ENCODE measurements at regions not wholly inside any gene's neighbourhood (a gene's known extent, or its start where the extent isn't known, plus 50 kb on each side); places are given as distances from the start of the nearest gene placed in this dataset.

DNA sequence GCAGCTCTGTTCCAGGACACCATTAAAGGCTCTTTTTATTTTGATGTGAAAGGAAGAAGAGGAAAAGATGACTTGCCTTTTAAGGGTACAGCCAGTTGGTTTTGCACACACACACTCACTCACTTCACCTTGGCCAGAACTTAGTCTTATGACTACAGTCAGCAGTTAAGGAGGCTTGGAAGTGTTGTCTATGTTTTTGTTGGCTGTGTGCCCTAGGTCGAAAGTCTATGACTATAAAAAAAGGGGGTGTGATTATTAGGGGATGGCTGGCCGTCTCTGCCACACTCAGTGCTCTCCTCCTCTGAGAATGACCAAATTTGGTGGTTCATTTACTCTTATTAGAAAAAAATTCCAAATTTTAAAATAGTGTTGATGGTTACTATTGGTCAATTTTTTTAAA is 139.5 kb upstream of the OTX2 start:
- TF ChIP-seq, protein P1, sequence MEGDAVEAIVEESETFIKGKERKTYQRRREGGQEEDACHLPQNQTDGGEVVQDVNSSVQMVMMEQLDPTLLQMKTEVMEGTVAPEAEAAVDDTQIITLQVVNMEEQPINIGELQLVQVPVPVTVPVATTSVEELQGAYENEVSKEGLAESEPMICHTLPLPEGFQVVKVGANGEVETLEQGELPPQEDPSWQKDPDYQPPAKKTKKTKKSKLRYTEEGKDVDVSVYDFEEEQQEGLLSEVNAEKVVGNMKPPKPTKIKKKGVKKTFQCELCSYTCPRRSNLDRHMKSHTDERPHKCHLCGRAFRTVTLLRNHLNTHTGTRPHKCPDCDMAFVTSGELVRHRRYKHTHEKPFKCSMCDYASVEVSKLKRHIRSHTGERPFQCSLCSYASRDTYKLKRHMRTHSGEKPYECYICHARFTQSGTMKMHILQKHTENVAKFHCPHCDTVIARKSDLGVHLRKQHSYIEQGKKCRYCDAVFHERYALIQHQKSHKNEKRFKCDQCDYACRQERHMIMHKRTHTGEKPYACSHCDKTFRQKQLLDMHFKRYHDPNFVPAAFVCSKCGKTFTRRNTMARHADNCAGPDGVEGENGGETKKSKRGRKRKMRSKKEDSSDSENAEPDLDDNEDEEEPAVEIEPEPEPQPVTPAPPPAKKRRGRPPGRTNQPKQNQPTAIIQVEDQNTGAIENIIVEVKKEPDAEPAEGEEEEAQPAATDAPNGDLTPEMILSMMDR (IDR thresholded peaks at IDR 0.05): no peak
- no peak for TF ChIP-seq POLR2AphosphoS5 (IDR thresholded peaks at IDR 0.05)
